B cell (primary cell): ENCODE measurements at regions not wholly inside any gene's neighbourhood (a gene's known extent, or its start where the extent isn't known, plus 50 kb on each side); places are given as distances from the start of the nearest gene placed in this dataset.

Experiments used
- CTCF ChIP-seq: fragments of 200-600 bp; IDR thresholded peaks from one replicate; pipeline ENCODE4 v1.8.0; 2022; ENCODE audit warnings: antibody characterized with exemption, mild to moderate bottlenecking
- EZH2 ChIP-seq: IDR thresholded peaks from 2 replicates; pipeline ENCODE4 v1.6.1; 2012; ENCODE audit warnings: borderline replicate concordance, low read depth, mild to moderate bottlenecking, moderate library complexity, low read length; ENCODE audit not compliant: insufficient read depth, poor library complexity, severe bottlenecking

GRCh38 chr3:78317774-78318173 is 1277.9 kb downstream of the ROBO2 start:
- TF ChIP-seq CTCF (no peak), EZH2 (no peak)
